ENCODE measurements at regions not wholly inside any gene's neighbourhood (a gene's known extent, or its start where the extent isn't known, plus 50 kb on each side); places are given as distances from the start of the nearest gene placed in this dataset.

DNA sequence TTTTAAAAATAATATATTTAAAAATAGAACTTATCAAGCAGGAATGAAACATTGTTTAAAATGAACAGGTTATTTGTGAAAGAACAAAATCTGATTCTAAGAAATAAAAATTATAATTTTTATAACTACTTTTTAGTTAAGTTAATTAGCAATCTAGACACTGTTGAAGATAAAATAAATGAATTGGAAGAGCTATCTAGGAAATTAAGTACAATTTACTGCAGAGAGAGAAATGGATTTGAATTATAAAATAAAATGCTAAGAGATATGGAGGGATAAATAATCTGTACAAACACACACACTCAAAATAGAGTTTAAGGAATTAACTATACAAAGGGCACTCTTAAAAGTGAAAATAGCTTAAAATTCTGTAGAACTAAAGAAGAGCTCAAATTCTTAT lies 1123.1 kb downstream of the PLA2G4A start:
- H4K20me1 ChIP-seq (ENCODE audit: insufficient read depth, low read length), result no peaks in the 10 kb centered on the region
- no peaks in the 10 kb centered on the region for H3K79me2 ChIP-seq (ENCODE audit: insufficient read depth, low read depth, low read length)
- H3K4me3 ChIP-seq (ENCODE audit: low read depth, low read length, poor library complexity, severe bottlenecking), result no peak overlapping the region
- no peaks in the 10 kb centered on the region for H3K9me3 ChIP-seq (ENCODE audit: low read length)
- H2AFZ ChIP-seq (ENCODE audit: low read length), result no peak overlapping the region
- DNase-seq (ENCODE audit: low spot score), result no peak
- intact Hi-C loops (cut with micrococcal nuclease; ENCODE audit: unreplicated experiment), result no loop called here
- no peak overlapping the region for H3K27ac ChIP-seq (ENCODE audit: low read depth, low read length, poor library complexity, severe bottlenecking)
- ChIA-PET CTCF (ENCODE audit: unreplicated experiment) (no interaction called here), POLR2A (interaction anchor here (0.5 to 0.7 kb wide), 2 partner anchors 13 to 44 kb away, joined by 3 to 5 read pairs; no protein-coding TSS in a partner anchor)
- no peak for TF ChIP-seq EZH2phosphoT487 (IDR thresholded peaks at IDR 0.05; ENCODE audit: borderline replicate concordance, low read depth, low read length)
- TF ChIP-seq, protein P1, sequence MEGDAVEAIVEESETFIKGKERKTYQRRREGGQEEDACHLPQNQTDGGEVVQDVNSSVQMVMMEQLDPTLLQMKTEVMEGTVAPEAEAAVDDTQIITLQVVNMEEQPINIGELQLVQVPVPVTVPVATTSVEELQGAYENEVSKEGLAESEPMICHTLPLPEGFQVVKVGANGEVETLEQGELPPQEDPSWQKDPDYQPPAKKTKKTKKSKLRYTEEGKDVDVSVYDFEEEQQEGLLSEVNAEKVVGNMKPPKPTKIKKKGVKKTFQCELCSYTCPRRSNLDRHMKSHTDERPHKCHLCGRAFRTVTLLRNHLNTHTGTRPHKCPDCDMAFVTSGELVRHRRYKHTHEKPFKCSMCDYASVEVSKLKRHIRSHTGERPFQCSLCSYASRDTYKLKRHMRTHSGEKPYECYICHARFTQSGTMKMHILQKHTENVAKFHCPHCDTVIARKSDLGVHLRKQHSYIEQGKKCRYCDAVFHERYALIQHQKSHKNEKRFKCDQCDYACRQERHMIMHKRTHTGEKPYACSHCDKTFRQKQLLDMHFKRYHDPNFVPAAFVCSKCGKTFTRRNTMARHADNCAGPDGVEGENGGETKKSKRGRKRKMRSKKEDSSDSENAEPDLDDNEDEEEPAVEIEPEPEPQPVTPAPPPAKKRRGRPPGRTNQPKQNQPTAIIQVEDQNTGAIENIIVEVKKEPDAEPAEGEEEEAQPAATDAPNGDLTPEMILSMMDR (conservative IDR thresholded peaks at IDR 0.05; ENCODE audit: low read length), result no peak
- no peaks in the 10 kb centered on the region for H3K36me3 ChIP-seq (ENCODE audit: insufficient read depth, low read length)
- no peak overlapping the region for H3K4me2 ChIP-seq (ENCODE audit: low read length)
- BruUV-seq (replicated peaks), result no TSS peak
- H3K4me1 ChIP-seq (ENCODE audit: insufficient read depth, low read length, poor library complexity, severe bottlenecking), result no peaks in the 10 kb centered on the region
- H3K9me2 ChIP-seq (ENCODE audit: insufficient read depth, low read length), result no peaks in the 10 kb centered on the region

DNA sequence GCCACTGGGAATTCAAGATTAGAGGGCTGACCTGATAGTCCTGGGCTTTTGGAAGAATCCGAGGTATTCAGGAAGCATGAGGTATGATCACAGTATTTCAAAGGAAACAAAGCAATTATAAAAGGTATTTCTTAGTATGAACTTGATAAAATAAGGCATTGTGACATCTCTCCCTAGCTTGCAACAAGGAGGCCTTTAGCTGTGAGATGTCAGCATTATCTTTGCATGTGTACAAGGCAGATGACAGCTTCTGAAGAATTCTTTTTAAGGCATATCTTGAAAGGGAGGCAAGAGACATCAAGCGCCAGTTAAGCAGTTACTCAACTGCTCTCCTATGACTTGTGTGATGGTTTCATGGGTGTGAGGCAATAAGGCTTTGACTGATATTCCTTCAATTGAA lies 1123.7 kb downstream of the PLA2G4A start:
- POLR2A ChIA-PET, result interaction anchor here (0.5 to 0.7 kb wide), 2 partner anchors 14 to 43 kb away, joined by 3 to 5 read pairs; no protein-coding TSS in a partner anchor
- no peaks in the 10 kb centered on the region for H4K20me1 ChIP-seq (ENCODE audit: insufficient read depth, low read length)
- H3K4me2 ChIP-seq (ENCODE audit: low read length), result no peak overlapping the region
- H3K4me1 ChIP-seq (ENCODE audit: insufficient read depth, low read length, poor library complexity, severe bottlenecking), result no peaks in the 10 kb centered on the region
- no peaks in the 10 kb centered on the region for H3K79me2 ChIP-seq (ENCODE audit: insufficient read depth, low read depth, low read length)
- CTCF ChIA-PET (ENCODE audit: unreplicated experiment), result no interaction called here
- no peak for TF ChIP-seq EZH2phosphoT487 (IDR thresholded peaks at IDR 0.05; ENCODE audit: borderline replicate concordance, low read depth, low read length)
- TF ChIP-seq, protein P1 (conservative IDR thresholded peaks at IDR 0.05; ENCODE audit: low read length), result no peak
- intact Hi-C loops (cut with micrococcal nuclease; ENCODE audit: unreplicated experiment), result no loop called here
- H3K9me3 ChIP-seq (ENCODE audit: low read length), result no peaks in the 10 kb centered on the region
- H2AFZ ChIP-seq (ENCODE audit: low read length), result no peak overlapping the region
- no TSS peak for BruUV-seq (replicated peaks)
- no peaks in the 10 kb centered on the region for H3K9me2 ChIP-seq (ENCODE audit: insufficient read depth, low read length)
- no peak overlapping the region for H3K27ac ChIP-seq (ENCODE audit: low read depth, low read length, poor library complexity, severe bottlenecking)
- no peak for DNase-seq (ENCODE audit: low spot score)
- H3K36me3 ChIP-seq (ENCODE audit: insufficient read depth, low read length), result no peaks in the 10 kb centered on the region
- no peak overlapping the region for H3K4me3 ChIP-seq (ENCODE audit: low read depth, low read length, poor library complexity, severe bottlenecking)

DNA sequence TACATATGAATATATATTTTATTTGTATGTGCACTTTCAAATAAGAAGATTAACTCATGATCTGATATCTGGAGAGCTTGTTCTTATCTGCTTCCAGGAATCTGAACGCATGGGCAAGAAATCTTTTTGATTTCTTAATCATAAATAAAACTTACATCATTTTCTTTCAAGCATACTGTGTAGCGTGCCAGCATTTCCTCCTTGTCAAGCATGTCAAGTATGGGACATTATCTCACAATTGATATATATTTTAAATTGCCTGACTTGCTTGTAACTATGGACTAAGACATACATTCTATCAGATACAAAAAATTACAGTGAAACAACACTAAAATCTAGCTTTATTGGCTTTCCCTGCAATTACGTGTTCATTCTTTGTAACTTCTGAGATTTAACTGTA lies 1128.2 kb downstream of the PLA2G4A start:
- Histone ChIP-seq H3K27ac (ENCODE audit: low read depth, low read length, poor library complexity, severe bottlenecking) (no peak overlapping the region), H4K20me1 (ENCODE audit: insufficient read depth, low read length) (no peaks in the 10 kb centered on the region), H3K9me2 (ENCODE audit: insufficient read depth, low read length) (0 out of 2 replicates have a peak, but pooled peaks cover 3% of the 10 kb centered on the region), H3K9me3 (ENCODE audit: low read length) (no peaks in the 10 kb centered on the region), H2AFZ (ENCODE audit: low read length) (no peak overlapping the region), H3K36me3 (ENCODE audit: insufficient read depth, low read length) (no peaks in the 10 kb centered on the region), H3K4me3 (ENCODE audit: low read depth, low read length, poor library complexity, severe bottlenecking) (no peak overlapping the region), H3K4me1 (ENCODE audit: insufficient read depth, low read length, poor library complexity, severe bottlenecking) (no peaks in the 10 kb centered on the region), H3K4me2 (ENCODE audit: low read length) (no peak overlapping the region), H3K79me2 (ENCODE audit: insufficient read depth, low read depth, low read length) (no peaks in the 10 kb centered on the region)
- no peak for TF ChIP-seq EZH2phosphoT487 (IDR thresholded peaks at IDR 0.05; ENCODE audit: borderline replicate concordance, low read depth, low read length)
- TF ChIP-seq, protein P1 (conservative IDR thresholded peaks at IDR 0.05; ENCODE audit: low read length), result no peak
- ChIA-PET POLR2A (no interaction called here), CTCF (ENCODE audit: unreplicated experiment) (no interaction called here)
- DNase-seq (ENCODE audit: low spot score), result no peak
- intact Hi-C loops (cut with micrococcal nuclease; ENCODE audit: unreplicated experiment), result no loop called here
- BruUV-seq (replicated peaks), result no TSS peak

All from OCI-LY7 (cell line).